Middle frontal gyrus (tissue), 1 donor: ENCODE measurements at regions not wholly inside any gene's neighbourhood (a gene's known extent, or its start where the extent isn't known, plus 50 kb on each side); places are given as distances from the start of the nearest gene placed in this dataset.

Source experiments
- DNase-seq: peaks from one replicate; pipeline ENCODE4 v3.0.0-alpha.2; 2015; ENCODE audit warnings: low spot score; ENCODE audit errors: extremely low spot score

- no peak for DNase-seq
Measured at GRCh38 chr2:70036290-70036689, 51.0 kb upstream of the PCBP1 start.

GRCh38 chr2:70035344-70035844, 51.9 kb upstream of the PCBP1 start:
- DNase-seq = no peak

- no peak for DNase-seq
Measured at GRCh38 chr2:70030724-70031420, 56.4 kb upstream of the PCBP1 start.

- peak; percentile 42 for DNase-seq
Measured at GRCh38 chr2:70029814-70030409, 57.4 kb upstream of the PCBP1 start.

GRCh38 chr2:70024284-70024683, 62.9 kb upstream of the ASPRV1 start:
- no peak for DNase-seq

- no peak for DNase-seq
Measured at GRCh38 chr2:70019096-70019495, 57.7 kb upstream of the ASPRV1 start.

GRCh38 chr2:70017962-70018361, 56.5 kb upstream of the ASPRV1 start:
- DNase-seq = no peak

- DNase-seq = no peak
Measured at GRCh38 chr2:70014959-70015358, 53.5 kb upstream of the ASPRV1 start.

GRCh38 chr2:70012887-70013286, 51.5 kb upstream of the ASPRV1 start:
- no peak for DNase-seq

GRCh38 chr2:70011786-70012185, 50.4 kb upstream of the ASPRV1 start:
- DNase-seq = no peak

- no peak for DNase-seq
Measured at GRCh38 chr2:70011335-70011734, 49.9 kb upstream of the ASPRV1 start.
